Stimulated activated CD8-positive, alpha-beta memory T cell treated with anti-CD3 and anti-CD28 coated beads, Interleukin-7, amount 100 ng/mL, for 48 hours (primary cell): ENCODE measurements at regions not wholly inside any gene's neighbourhood (a gene's known extent, or its start where the extent isn't known, plus 50 kb on each side); places are given as distances from the start of the nearest gene placed in this dataset.
"Not testable (repeated sequence)": the region's sequence is repeated elsewhere in the genome, so short reads cannot be mapped to it uniquely, and the experiment has no call there.

Experiments
- DNase-seq, 2 donors: peaks; one replicate each; pipeline ENCODE4 v3.0.0-alpha.2; 2020; ENCODE audit warnings: low read depth in 1 of 2; ENCODE audit errors: extremely low read depth in 1 of 2

- not testable (repeated sequence) for DNase-seq
These were observed 59.5 kb upstream of the SERP2 start for GRCh38 chr13:44314160-44314559.

GRCh38 chr13:44317752-44318151 is 55.9 kb upstream of the SERP2 start:
- DNase-seq, result no peak

- no peak for DNase-seq
These were observed 55.5 kb upstream of the SERP2 start for GRCh38 chr13:44318161-44318560.

GRCh38 chr13:44320611-44321010 is 53.0 kb upstream of the SERP2 start:
- DNase-seq, result no peak

- no peak for DNase-seq
These were observed 51.7 kb upstream of the SERP2 start for GRCh38 chr13:44321961-44322360.

GRCh38 chr13:44322928-44323327 is 50.7 kb upstream of the SERP2 start:
- no peak for DNase-seq

GRCh38 chr13:44323754-44324153 is 49.9 kb upstream of the SERP2 start:
- no peak for DNase-seq
